Dermis microvascular lymphatic vessel endothelial cell (primary cell): ENCODE measurements at regions not wholly inside any gene's neighbourhood (a gene's known extent, or its start where the extent isn't known, plus 50 kb on each side); places are given as distances from the start of the nearest gene placed in this dataset.
A peak's percentile ranks its signal among the peaks of the same experiment; 100 is the strongest.
"Not testable (repeated sequence)": the region's sequence is repeated elsewhere in the genome, so short reads cannot be mapped to it uniquely, and the experiment has no call there.

ENCODE experiments used
- DNase-seq, 2 donors: peaks; one replicate each; pipeline versions ENCODE4 v3.0.0 to v3.0.0-alpha.2; 2010; ENCODE audit warnings: low read depth in 2 of 2

DNA sequence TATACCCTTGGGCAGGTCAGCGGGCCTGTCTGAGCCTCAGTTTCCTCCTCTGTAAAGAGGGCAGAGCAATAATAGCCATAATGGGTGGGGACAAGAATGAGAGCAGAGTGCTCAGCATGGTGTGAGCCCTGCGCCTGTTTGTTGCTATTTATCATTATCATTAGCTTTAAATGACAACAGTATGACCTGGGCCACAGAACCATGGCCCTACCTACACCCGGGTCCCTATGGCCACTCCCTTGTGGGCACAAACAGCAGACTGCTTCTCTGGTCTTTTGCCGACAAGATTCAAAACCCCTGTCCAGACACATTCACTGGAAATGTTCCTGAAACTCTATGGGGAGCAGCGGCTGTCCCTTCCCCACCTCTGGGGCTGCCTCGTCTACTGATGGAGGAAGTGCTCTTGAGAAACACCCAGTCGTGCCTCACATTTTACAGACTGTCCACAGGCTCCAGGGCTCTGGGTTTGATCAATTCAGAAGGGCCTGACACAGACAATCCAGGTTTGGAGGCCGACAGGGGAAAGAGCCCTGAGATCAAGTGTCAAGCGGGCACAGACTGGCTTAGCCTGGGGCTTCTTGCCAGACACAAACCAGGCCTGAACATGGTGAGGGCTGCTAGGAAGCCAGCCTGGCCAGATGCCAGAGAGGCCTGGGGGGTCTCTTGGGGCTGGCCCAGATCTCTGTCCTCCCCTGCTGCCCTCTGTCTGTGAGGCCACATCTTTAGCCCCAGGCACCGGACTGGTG is 112.5 kb upstream of the CD82 start:
- DNase-seq: no peak

DNA sequence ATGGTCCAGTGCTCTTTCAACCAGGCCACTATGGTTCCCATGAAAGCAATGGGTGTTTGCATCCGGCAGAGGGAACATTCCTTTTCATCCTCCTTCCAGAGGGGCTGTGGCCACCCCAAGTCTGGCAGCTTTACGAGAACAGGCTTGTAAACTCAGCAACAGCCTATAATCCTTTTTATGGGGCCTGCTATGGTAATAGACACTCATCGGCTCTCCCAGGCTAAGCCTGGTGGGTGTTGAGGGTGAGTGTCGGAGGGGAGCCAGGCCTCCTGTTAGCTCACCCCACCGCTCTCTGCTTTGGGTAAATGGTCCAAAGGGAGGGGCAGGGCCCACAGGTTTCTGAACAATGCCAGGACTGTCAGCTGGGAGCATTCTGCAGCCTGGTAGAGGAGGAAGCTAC is 111.6 kb upstream of the CD82 start:
- DNase-seq: no peak

DNA sequence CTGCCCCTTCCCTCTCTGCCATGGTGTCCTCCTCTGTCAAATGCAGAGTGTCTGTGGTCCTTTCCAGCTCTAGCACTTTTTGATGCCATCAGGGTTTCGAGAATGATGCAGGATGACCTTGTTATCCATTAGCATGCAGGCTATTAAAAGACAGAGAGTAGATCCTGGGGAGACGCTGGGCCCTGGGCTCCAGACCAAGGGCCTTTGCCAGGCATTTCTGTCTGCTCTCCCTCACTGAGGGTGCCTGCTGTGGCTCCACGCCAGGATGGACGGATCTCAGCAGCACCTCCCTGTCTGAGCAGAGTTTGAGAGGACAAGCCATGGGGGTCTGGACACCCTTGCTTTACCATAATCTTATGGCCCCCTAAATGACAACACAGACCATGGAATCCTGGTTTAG is 110.8 kb upstream of the CD82 start:
- no peak for DNase-seq

DNA sequence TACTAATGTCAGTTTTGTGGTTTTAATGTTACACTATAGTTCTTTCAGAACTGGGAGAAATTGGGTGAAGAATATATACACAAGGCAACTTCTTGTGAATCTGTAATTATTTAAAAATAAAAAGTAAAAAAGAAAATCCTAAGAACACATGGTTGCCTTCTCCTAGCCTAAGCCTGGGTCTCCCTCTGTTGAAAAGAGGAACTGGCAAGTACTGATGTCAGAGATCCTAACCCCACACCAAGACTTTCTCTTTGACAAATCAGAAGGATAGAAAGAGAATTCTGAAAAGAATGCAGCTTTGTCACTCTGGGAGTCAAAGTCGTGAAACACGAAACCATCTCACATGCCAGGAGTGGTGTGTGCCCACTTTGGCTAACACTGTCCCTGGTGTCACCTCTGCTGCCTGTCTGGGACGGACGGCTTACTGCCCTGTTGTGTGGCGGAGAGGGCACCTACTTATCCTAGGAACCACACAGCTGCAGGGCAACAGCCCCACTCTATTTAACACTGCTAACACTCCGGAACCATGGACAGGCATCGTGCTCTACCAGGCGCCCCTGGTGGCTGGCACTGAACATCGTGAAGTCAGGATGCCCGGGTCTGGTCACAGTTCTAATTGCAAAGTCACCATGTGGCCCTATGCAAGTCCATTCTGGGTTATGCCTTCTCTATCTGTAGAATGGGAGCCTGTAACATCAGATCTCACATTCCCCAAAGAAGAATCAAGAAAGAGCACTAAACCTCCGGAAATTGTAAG is 108.7 kb upstream of the CD82 start:
- no peak for DNase-seq

DNA sequence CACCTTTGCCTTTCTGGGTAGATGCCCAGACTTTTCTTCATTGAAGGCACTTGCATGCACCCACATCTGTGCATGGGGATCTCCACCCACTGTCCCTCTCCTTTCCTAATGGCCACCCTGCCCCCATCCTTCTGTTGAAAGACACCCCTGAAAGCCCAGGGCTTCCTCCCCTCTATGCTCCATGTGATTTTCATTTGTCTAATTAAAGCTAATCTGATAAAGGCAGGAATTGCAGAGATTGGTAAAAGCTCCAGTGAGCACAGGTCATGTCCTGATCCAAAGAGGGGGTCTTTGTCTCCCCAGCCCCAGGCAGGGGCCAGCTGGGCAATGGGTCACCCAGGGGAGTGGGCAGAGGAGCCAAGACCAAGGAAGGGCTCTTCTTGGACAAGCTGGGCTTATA is 107.6 kb upstream of the CD82 start:
- no peak for DNase-seq

DNA sequence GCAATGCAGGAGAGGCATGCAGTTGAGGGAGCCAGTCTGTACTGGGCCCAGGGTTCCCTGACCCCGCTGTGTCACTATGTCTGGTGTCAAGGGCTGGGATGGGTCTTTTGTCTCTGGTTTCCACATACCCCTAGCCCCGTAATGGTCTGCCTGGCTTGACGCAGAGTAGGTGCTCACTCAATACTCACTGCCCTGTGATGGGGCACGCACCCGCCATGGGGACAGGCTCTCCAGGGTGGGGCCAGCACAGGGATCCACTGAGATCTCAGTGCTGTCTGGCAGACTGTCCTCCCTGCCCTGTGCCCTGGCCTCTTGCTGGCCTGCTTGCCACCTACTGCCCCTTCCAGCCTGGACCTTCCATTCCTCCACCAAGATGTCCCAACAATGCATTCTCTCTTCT is 101.7 kb upstream of the CD82 start:
- DNase-seq: no peak

DNA sequence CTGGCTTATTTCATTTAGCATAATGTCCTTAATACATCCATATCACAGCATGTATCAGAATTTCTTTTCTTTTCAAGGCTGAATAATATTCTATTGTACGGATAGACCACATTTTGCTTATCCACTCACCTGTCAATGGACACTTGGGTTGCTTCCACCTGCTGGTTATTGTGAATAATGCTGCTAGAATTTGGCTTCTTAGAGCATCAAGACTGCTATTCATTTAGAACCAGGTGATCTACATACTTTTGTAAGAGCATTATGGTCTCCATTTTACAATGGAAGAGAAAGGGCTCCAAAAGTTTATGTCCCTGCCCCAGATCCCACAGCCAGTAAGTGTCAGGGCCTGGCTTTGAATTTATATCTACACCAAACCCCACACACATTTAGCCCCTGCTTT is 100.7 kb upstream of the CD82 start:
- peak in 1 of 2 donors; percentile 10 for DNase-seq

DNA sequence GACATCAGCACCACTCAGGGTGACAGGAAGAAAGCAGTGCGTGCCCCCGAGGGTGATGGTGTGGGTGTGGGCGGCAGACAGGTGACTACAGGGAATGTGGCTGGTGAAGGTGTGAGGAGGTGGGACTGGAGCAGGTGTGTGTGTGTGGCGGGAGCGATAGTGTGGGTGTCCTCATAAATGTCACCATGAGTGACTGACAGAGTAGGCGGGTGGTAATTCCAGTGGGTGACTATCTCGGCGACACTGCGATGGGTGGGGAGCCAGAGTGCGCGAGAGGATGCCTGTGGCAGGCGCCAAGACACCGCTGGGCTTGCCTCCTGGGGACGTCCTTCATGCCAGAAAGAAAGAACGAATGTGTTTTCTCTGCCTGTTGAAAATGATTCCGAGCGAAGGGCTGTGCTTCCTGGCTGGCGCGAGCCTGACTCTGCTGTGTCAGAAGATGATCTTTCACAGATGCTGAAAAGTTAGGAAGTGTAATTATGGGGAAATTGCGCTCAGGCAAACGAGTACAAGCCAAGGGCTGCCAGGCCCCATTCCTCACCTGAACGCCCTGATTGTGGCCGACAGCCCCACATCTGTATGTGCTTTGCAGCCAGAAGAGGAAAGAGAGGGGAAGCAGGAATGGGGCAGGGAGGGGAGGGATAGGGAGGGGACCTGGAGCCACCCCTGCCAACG is 98.8 kb upstream of the CD82 start:
- no peak for DNase-seq

DNA sequence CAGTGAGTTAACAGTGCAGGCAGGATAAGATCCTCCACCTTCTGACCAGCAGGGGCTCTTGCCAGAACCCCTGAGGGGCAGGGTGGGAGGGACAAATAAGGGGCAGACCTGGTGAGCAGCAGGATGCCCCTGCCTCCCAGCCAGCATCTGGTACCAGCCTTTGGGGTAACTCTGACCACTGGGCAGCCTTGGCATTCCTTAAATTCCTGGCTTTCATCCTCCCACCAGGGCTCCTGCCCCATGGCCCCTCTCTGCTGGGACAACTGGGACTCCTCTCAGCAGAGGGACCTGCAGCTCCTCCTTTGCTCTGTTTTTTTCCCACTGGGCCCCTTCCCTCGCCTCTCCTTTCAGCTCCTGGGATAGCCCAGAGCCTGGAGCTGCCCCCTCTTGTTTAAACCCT is 98.0 kb upstream of the CD82 start:
- no peak for DNase-seq

DNA sequence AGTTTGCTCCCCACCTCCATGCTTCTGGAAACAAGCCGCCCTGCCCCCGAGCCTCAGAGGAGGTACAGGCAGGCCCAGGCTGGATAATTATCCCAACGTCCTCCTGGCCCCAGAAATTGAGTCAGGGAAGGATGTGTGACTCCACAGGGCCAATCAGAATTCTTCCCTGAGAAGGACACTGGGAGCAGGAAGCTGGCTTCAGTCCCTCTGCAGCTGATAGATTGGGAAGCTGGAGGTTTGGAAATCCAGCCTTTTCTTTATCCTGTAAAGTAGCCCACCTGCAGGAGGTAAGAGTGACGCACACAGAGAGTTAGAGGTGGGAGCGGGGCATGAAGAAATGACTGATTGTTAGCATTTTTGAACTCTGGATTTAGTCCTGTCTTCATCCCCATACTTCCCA is 97.5 kb upstream of the CD82 start:
- no peak for DNase-seq

DNA sequence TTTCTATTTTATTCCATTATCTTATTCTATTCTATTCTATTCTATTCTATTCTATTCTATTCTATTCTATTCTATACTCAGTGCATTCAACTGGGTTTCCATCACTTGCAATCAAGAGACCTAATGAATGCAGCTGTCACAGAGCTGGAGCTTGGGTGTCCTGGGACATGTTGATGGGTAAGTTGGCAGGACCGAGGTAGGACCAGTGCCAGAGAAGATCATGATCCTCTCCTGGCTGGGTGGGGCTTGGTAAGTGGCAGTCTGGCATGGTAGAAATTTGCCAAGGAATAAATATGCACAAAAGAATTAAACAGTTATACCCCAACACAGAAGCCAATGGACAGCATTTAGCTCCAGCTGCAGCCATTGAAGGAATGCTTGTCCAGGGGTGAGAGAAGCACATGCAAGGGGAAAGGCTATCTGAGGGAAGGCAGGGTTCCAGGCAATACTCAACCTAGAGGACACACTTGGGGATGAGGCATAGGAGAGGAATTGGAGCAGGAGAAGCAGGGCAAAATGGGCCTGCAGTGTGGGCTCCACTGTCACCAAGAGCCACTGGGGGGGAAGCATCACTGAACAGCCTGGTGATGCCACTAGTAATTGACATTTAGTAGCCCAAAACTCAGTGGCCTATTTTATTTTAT is 97.0 kb upstream of the CD82 start:
- DNase-seq: no peak

DNA sequence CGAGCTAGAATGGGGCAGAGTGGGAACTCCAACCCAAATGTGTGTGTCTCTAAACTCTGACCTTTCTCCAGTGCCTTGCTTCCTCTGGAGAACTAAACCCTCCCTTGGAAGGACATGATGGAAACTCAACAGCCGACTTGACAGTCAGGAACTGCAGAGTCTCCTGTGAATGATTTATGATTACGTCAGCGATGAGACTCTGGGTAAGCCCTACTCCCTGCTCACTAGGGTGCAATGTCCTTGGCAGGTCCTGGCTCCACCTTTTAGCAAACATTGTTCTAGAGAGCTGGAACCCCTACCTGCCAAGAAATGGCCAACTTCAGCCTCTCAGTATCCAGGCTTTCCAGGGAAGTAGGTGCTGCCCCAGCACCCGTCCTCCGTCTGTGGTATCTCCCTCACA is 96.1 kb upstream of the CD82 start:
- DNase-seq: no peak

DNA sequence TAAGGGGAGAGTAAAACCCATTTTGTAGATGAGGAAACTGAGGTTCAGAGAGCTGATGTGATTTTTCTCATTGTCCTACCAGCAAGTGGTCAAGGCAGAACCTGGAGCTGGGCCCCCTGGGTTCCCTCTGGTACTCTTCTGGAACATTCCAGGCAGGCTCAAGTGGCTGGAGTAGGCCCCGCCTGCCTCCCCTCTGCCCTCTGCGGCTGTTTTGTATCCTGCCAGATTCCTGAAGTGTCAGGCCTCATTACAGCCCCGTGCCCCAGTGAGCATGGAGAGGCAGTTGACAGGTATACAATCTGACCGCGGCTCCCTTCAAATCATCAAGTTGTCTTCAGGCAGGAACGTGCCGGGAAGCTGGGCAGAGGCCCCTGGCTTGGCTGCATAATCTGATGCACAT is 94.6 kb upstream of the CD82 start:
- DNase-seq: no peak

DNA sequence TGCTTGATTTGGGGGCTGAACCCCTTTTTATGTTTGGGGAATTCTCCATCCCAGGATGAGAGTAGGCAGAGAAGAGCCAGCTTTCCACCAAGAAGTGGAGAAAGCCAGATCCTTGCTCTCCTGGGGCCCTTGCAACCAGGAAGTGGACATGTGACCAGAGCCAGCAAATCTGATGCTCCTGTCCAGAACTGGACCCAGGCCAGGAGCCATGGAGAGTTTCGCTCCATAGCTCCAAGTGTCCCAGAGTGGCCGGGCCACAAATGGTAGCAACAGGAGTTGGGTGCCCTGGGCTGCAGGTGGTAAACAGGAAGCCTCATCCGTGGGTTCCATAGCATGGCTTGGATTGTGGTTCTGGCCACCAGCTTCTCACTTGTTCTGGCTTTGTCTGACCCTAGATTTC is 93.9 kb upstream of the CD82 start:
- no peak for DNase-seq

DNA sequence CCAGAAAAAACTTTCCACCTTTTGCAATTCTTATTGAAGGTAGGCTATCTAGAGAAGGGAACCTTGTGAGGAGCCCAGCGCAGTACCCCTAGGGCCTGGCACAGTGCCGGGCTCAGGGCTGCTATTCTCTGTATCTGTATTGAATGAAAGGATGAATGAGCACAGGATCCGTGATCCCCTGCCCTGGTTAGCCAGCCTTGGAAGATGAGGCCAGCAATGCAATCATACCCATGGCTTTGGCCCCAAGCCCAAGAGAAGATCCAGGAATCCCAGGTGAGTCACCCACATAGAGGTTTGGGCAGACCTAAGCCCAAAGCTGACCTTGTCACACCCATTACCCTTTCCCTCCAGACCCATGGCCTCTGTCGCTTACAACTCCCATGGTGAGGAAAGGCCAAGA is 92.5 kb upstream of the CD82 start:
- no peak for DNase-seq

DNA sequence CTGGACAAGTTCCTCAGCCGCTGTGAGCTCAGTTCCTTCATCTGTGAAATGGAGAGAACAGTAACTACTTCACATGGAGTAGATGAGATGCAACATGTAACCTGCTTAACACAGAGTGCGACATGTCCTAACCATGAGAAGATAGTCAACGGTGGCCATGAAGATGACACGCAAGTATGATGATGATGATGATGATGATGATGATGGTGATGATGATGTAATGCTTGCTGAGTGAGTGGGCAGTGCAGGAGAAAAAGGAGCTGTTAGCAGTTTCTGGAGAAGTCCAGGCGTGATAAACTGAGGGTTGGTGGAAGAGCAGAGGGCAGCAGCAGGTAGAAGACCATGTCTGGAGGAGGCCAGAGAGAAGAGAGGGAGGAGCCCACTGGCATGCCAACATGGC is 90.8 kb upstream of the CD82 start:
- no peak for DNase-seq

DNA sequence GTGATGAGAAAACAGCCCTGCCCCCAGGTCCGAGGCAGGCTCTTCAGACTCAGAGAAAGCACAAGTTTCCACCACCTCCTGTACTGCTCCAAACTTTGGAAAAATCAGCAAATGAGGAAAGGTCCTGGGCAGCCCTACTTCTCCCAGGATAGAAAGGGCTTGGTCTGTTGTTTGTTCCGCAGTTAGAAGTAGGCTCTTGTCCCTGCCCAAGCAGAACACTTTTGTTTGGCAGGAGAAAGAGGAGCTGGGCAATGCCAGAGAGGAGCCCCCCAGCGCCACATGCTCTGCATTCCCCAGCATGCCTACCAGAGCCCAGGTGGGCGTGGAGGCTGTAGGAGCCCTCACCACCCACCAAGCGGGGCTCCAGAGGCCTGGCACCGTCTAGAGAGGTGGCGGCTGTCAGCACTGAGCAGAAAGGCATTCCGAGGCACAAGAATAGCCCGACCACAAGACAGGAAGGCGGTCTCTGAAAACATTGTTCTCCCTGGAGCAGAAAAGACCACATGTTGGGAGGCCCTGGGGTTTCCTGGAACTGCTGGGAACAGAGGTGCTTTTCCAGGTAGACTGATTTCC is 90.3 kb upstream of the CD82 start:
- DNase-seq: no peak

DNA sequence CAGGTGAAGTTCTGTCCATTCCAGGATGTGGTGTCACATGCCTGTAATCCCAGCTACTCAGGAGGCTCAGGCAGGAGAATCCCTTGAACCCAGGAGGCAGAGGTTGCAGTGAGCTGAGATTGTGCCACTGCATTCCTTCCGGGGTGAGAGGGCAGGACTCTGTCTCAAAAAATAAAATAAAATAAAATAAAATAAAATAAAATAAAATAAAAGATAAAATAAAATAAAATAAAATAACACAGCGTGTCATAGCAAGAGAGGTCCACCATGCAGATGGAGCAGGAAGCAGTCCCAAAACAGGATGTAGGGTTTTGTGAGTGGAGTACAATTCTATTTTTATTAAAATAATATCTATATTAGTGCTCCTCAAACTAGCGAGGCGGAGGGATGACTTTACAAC is 83.1 kb upstream of the CD82 start:
- DNase-seq: not testable (repeated sequence)

DNA sequence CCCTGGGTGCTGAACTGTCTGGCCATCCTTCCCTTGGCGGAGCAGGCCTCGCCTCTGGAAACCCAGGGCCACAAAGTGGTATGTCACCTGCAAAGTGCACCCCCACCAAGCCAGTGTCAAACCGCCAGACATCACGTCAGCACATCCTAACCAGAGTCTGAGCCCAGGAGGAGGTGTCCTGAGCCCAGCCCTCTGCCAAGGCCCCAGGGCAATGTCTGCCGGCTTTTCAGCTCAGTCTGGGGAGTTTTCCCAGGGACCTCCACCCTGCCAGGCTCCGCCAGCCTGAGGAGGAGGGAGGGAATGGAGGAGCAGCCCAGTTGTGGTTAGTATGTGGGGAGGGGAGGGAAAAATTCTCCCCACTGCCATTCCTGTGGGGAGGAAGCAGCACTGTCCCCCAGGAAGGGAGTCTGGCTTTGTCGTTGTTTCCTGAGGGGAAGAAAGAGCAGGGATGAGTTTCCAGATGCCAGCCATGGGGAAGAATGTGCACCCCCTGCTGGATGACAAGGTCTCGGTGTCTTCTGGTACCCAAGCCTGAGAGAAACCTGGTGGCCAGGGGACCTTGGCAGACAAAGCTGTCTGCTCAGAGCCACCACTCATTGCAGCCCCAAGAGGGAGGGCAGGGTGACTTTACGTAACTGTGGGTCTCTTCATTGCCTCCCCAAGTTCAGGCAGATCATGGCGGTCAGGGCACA is 81.4 kb upstream of the CD82 start:
- peak in 1 of 2 donors; percentile 28 for DNase-seq

DNA sequence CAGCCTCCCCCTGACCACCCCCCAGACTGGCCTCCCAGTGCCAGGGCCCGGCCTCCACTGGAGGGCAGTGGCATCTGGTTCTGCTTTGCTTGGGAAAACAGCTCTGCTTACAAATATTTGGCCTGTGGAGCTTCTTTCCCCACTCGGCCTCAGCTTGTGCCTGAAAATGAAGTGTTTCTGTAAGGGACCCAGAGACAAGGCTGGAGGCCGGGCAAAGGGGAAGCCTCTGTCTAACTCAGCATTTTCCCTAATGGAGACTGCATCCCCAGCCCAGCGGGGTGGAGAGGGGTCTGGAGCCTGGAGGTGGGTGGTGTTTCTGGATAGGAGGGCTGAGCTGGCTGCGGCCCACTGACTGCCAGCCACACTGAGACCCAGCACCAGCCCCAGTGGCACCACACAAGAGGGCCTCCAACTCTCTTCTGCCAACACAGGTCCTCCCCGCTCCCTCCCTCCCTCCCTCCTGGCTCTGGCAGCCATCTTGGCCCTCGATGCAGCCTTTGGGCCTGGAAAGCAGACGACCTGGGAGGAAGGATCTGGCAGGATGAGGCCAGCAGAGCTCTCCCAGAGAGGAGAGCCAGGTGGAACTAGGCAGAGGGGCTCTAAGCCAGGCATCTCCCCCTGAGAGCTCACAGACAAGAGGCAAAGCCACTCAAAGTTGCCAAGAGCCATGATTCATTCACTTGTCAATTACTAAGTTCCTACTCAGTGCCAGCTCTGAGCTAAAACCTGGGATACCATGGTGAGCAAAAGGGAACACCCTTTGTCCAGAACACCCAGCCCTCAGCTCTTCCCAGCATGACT is 77.1 kb upstream of the CD82 start:
- no peak for DNase-seq

DNA sequence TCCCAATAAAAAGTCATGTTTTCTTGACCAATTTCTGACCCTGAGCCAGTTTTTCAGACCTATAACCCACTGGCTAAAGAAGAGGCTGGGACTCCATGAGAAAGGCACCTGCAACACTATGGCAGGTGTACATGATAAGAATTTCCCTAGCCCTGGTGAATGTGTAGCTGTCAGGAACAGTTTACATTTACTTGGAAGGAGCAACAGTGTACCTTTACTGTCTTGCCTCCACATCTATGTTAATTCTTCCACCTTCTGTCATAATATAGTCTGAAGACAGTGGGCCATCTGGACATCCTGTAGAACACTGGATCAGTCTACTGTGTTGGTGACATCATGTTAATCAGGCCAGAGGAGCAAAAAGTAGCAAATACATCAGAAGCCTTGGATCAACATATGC is 72.1 kb upstream of the CD82 start:
- no peak for DNase-seq
